Liver (tissue), 3 donors: ENCODE measurements at regions not wholly inside any gene's neighbourhood (a gene's known extent, or its start where the extent isn't known, plus 50 kb on each side); places are given as distances from the start of the nearest gene placed in this dataset.

ENCODE experiments used
- ATF3 ChIP-seq: IDR thresholded peaks from 2 replicates; pipeline ENCODE4 v1.6.1; 2016; ENCODE audit warnings: antibody characterized with exemption
- CTCF ChIP-seq: fragments of 150-350 bp; IDR thresholded peaks from 2 replicates; pipeline ENCODE4 v1.5.1; 2017; ENCODE audit warnings: improper control_type of control experiment, low read depth, low read length; ENCODE audit not compliant: missing input control
- FOXA1 ChIP-seq: IDR thresholded peaks from 2 replicates; pipeline ENCODE4 v1.6.1; 2016; ENCODE audit warnings: antibody characterized with exemption
- MAX ChIP-seq: IDR thresholded peaks from 2 replicates; pipeline ENCODE4 v1.6.1; 2016; ENCODE audit warnings: antibody characterized with exemption
- RAD21 ChIP-seq, 2 donors: IDR thresholded peaks; 2 replicates each; pipeline ENCODE4 v1.6.1; 2016; ENCODE audit warnings: antibody characterized with exemption in 2 of 2, mild to moderate bottlenecking in 2 of 2
- donor health status: healthy.
- donor health status: healthy.

GRCh38 chr11:15810082-15810481, 546.3 kb downstream of the SOX6 start:
- TF ChIP-seq CTCF (no peak), RAD21 (IDR thresholded peaks at IDR 0.05) (no peak), FOXA1 (no peak), MAX (no peak), ATF3 (no peak)
